ENCODE measurements at regions not wholly inside any gene's neighbourhood (a gene's known extent, or its start where the extent isn't known, plus 50 kb on each side); places are given as distances from the start of the nearest gene placed in this dataset.

DNA sequence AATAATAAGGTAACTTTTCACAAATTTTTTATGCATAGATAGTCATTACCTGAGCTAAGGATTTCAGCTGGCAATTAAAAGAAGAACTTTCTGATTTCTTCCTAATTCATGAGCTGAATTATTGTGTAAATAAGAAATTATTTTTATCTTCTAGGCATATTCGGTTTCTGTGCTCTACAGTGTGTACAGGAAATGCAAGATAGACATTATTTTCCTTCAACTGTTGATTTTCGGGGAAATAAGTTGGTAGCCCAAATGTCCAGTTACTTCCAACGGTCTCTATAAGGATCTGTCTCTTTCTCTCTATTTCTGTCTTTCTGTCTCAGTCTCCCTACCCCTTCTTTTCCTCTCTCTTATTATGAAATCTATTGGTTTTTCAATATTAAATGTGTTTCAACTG is 137.3 kb upstream of the CLNK start:
- ChIA-PET CTCF (interaction anchor here (0.8 to 1.4 kb wide), 4 partner anchors 9 to 84 kb away, joined by 3 read pairs; no protein-coding TSS in a partner anchor), POLR2A (no interaction called here)
- DNase-seq (ENCODE audit: extremely low spot score) = no peak
- TF ChIP-seq, protein P1, sequence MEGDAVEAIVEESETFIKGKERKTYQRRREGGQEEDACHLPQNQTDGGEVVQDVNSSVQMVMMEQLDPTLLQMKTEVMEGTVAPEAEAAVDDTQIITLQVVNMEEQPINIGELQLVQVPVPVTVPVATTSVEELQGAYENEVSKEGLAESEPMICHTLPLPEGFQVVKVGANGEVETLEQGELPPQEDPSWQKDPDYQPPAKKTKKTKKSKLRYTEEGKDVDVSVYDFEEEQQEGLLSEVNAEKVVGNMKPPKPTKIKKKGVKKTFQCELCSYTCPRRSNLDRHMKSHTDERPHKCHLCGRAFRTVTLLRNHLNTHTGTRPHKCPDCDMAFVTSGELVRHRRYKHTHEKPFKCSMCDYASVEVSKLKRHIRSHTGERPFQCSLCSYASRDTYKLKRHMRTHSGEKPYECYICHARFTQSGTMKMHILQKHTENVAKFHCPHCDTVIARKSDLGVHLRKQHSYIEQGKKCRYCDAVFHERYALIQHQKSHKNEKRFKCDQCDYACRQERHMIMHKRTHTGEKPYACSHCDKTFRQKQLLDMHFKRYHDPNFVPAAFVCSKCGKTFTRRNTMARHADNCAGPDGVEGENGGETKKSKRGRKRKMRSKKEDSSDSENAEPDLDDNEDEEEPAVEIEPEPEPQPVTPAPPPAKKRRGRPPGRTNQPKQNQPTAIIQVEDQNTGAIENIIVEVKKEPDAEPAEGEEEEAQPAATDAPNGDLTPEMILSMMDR (IDR thresholded peaks at IDR 0.05; ENCODE audit: control extremely low read depth, extremely low read depth, low read depth, missing control alignments) = no peak

DNA sequence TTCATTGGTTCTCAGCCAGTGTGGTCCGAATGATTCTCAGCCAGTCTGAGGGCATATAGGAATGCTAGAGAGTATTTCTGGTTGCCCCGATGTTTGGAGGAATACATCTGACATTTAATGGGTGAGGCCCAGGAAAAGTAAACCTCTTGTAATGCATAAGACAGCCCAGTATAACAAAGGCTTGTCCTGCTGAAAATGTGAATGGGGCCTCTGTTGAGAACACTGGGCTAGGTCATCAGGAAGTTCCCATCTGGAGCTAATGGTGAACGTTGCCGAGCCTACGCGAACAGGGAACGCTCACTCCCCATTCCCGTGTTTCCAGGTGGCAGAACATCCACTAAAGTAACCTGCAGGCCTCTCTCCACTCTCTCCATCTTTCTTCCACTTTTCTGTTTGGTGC is 132.0 kb upstream of the CLNK start:
- TF ChIP-seq, protein P1 (IDR thresholded peaks at IDR 0.05; ENCODE audit: control extremely low read depth, extremely low read depth, low read depth, missing control alignments) = no peak
- POLR2A ChIA-PET = no interaction called here
- CTCF ChIA-PET = interaction anchor here (1.3 kb wide), 1 partner anchor 16 kb away, joined by 3 read pairs; no protein-coding TSS in a partner anchor
- no peak for DNase-seq (ENCODE audit: extremely low spot score)

DNA sequence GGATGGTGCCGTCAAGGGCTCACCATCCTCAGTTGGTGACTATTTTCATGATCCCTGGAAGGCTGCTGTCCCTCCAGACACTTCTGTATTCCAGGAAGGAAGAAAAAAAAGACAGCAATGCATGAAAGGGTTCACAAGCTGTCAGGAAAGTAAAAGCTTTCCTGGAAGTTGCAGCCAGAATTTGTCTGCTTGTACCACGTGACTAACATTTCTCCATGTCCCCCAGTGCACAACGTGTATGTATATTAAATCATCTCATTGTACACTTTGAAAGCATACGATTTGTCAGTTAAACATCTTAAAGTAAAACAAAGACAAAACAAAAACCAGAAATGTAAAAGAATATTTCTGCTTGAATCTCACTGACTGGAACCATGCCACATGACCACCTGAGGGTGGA is 127.4 kb upstream of the CLNK start:
- TF ChIP-seq, protein P1 (IDR thresholded peaks at IDR 0.05; ENCODE audit: control extremely low read depth, extremely low read depth, low read depth, missing control alignments) = no peak
- DNase-seq (ENCODE audit: extremely low spot score) = no peak
- ChIA-PET POLR2A (no interaction called here), CTCF (interaction anchor here (0.9 to 1.4 kb wide), 2 partner anchors 12 to 33 kb away, joined by 3 read pairs; no protein-coding TSS in a partner anchor)

DNA sequence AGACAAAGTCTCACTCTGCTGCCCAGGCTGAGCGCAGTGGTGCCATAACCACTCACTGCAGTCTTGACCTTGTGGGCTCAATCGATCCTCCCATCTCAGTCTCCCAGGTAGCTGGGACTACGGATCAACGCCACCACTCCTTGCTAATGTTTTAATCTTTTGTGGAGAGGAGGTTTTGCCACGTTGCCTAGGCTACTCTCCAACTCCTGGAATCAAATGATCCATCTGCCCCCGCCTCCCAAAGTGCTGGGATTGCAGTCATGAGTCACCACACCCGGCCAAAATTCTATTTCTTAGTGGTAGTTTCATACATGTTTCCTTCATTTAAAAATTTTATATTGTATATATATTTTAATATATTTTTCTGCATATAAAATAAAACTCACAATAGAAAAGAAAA is 125.8 kb upstream of the CLNK start:
- CTCF ChIA-PET = interaction anchor here (0.8 to 1.2 kb wide), 2 partner anchors 9 to 83 kb away, joined by 3 read pairs; no protein-coding TSS in a partner anchor
- TF ChIP-seq, protein P1 (IDR thresholded peaks at IDR 0.05; ENCODE audit: control extremely low read depth, extremely low read depth, low read depth, missing control alignments) = no peak

DNA sequence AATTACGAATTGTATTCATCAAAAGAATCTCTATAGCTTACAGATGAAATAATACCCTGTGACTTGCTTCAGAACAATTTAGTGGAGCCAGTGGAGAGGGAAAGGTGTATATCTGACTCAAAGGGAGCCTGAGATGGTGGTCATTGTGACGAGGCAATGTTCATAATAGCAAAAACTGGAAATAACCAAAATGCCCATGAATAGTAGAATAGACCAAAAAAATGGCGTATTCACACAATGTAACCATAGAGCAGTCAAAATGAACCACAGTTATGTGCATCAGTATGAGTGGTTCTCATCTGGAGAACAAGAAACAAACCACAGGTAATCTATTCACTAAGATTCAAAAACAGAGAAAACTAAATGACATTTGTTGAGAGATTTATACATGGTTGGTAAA is 125.3 kb upstream of the CLNK start:
- POLR2A ChIA-PET = no interaction called here
- DNase-seq (ENCODE audit: extremely low spot score) = no peak
- CTCF ChIA-PET = interaction anchor here (0.7 to 1.2 kb wide), 3 partner anchors 9 to 84 kb away, joined by 3 read pairs; no protein-coding TSS in a partner anchor
- TF ChIP-seq, protein P1 (IDR thresholded peaks at IDR 0.05; ENCODE audit: control extremely low read depth, extremely low read depth, low read depth, missing control alignments) = no peak

More for the DNA sequence above, 125.8 kb upstream of the CLNK start:
- DNase-seq (ENCODE audit: extremely low spot score) = no peak
- POLR2A ChIA-PET = no interaction called here

DNA sequence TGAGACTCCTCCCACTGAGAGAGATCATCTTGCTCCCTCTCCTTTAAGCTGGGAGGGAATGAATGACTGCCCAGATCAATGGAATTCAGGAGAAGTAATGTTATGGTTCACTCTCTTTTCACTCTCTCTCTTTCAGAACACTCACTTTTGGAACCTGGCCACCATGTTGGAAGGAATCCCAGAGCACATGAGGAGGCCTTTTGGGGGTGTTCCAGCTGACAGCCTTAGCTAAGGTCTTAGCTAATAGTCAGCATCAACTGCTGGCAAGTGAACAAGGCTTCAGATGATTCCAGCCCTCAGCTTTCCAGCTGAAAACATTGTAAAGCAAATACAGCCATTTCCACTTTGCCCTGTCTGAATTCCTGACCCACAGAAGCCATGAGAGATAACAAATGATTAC is 124.0 kb upstream of the CLNK start:
- CTCF ChIA-PET = interaction anchor here (1.2 kb wide), 2 partner anchors 10 to 17 kb away, joined by 3 read pairs; no protein-coding TSS in a partner anchor
- no peak for DNase-seq (ENCODE audit: extremely low spot score)
- POLR2A ChIA-PET = no interaction called here
- TF ChIP-seq, protein P1 (IDR thresholded peaks at IDR 0.05; ENCODE audit: control extremely low read depth, extremely low read depth, low read depth, missing control alignments) = no peak
